ENCODE measurements at regions not wholly inside any gene's neighbourhood (a gene's known extent, or its start where the extent isn't known, plus 50 kb on each side); places are given as distances from the start of the nearest gene placed in this dataset.

GRCh38 chr5:173745557-173745956 lies 129.1 kb upstream of the BOD1 start:
- peaks cover 52% of the 10 kb centered on the region for H3K4me1 ChIP-seq (ENCODE audit: insufficient read depth, low read length)
- intact Hi-C loops (cut with micrococcal nuclease; ENCODE audit: unreplicated experiment), result no loop called here
- no peak overlapping the region for H2AFZ ChIP-seq (ENCODE audit: low read length)
- peak overlapping the region; percentile 14 to 44 (median 30); a peak in 5 of 6 replicates for H3K4me3 ChIP-seq (replicated peaks in 1 of 3; ENCODE audit: insufficient read depth in 1 of 3, low read depth in 2 of 3, low read length in 3 of 3)
- ChIA-PET POLR2A (interaction anchor here (1.1 kb wide), 1 partner anchor 18 kb away, joined by 7 read pairs; no protein-coding TSS in a partner anchor), CTCF (ENCODE audit: low intra/inter-chr PET ratio, low total read pairs) (no interaction called here)
- H3K4me2 ChIP-seq (ENCODE audit: low read depth, low read length), result peak overlapping the region; percentile 65
- H3K36me3 ChIP-seq (replicated peaks in 1 of 2; ENCODE audit: control insufficient read depth in 1 of 2, insufficient read depth in 2 of 2, low read length in 2 of 2), result no peaks in the 10 kb centered on the region
- ATAC-seq (no peak), FAIRE-seq (no peak), DNase-seq (ENCODE audit: low spot score) (no peak)
- peak overlapping the region; percentile 41 for H3K9ac ChIP-seq (ENCODE audit: insufficient read depth, low read depth, low read length)
- H3K27ac ChIP-seq (ENCODE audit: extremely low read length, insufficient read depth, low read length), result peak overlapping the region; percentile 7
- in situ Hi-C loops (cut with HindIII; ENCODE audit: extremely low pct_ligation_motif_present, low pct_unique_long_range_greater_than_20kb), result no loop called here
- H3K9me3 ChIP-seq (ENCODE audit: low read length), result no peaks in the 10 kb centered on the region
- BruUV-seq (replicated peaks), result TSS peak; percentile 76
- no peaks in the 10 kb centered on the region for H3K79me2 ChIP-seq (ENCODE audit: insufficient read depth, low read length)
- 62% methylated on average over 7 of the region's 7 CpGs for WGBS (ENCODE audit: low lambda C conversion rate)
- H4K20me1 ChIP-seq (ENCODE audit: insufficient read depth, low read length), result no peaks in the 10 kb centered on the region
- H3K27me3 ChIP-seq (ENCODE audit: control insufficient read depth in 1 of 2, insufficient read depth in 2 of 2, low read length in 2 of 2), result no peaks in the 10 kb centered on the region
- TF ChIP-seq KDM4B (CRISPR knock-in tag; IDR thresholded peaks at IDR 0.05), result no peak
- TF ChIP-seq NCOR1 (IDR thresholded peaks at IDR 0.05; ENCODE audit: borderline replicate concordance, low read length), result 0 out of 2 replicates have a peak, but pooled peaks have one; percentile 9
- no peak for TF ChIP-seq ERF (CRISPR knock-in tag; IDR thresholded peaks at IDR 0.05)
- TF ChIP-seq ZNF7 (CRISPR knock-in tag; IDR thresholded peaks at IDR 0.05), result no peak

DNA sequence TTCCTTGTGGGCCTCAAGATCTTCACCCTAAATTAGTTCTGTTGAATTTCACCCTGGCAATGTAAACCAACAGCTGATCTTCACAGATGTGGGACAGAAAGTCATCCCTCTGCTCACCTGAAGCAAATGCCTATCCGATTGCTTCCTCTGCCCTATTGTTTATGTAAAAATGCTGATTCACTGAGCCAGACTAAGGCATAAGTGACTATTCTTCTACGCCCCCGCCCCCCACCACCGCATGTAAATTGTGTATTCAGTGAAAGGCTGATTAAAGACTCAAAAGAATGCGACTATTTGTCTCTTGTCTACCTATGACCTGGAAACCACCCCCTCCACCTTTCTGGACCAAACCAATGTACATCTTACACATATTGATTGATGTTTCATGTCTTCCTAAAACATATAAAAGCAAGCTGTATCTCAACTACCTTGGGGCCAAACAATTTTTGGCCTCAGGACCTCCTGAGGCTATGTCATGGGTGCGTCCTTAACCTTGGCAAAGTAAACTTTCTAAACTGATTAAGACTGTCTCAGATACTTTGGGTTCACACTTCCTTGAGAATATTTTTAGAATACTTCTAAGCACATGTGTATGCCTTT lies 129.7 kb upstream of the BOD1 start:
- no TSS peak for BruUV-seq (replicated peaks)
- no peak overlapping the region; a peak in 2 of 6 replicates for H3K4me3 ChIP-seq (replicated peaks in 1 of 3; ENCODE audit: insufficient read depth in 1 of 3, low read depth in 2 of 3, low read length in 3 of 3)
- no peaks in the 10 kb centered on the region for H3K27me3 ChIP-seq (ENCODE audit: control insufficient read depth in 1 of 2, insufficient read depth in 2 of 2, low read length in 2 of 2)
- DNase-seq (ENCODE audit: low spot score) (peak; percentile 80), ATAC-seq (no peak), FAIRE-seq (peak; percentile 60)
- H3K4me1 ChIP-seq (ENCODE audit: insufficient read depth, low read length), result peaks cover 52% of the 10 kb centered on the region
- H2AFZ ChIP-seq (ENCODE audit: low read length), result no peak overlapping the region
- intact Hi-C loops (cut with micrococcal nuclease; ENCODE audit: unreplicated experiment), result no loop called here
- ChIA-PET CTCF (ENCODE audit: low intra/inter-chr PET ratio, low total read pairs) (no interaction called here), POLR2A (interaction anchor here (0.7 kb wide), 1 partner anchor 18 kb away, joined by 3 read pairs; no protein-coding TSS in a partner anchor)
- H3K36me3 ChIP-seq (replicated peaks in 1 of 2; ENCODE audit: control insufficient read depth in 1 of 2, insufficient read depth in 2 of 2, low read length in 2 of 2), result no peaks in the 10 kb centered on the region
- in situ Hi-C loops (cut with HindIII; ENCODE audit: extremely low pct_ligation_motif_present, low pct_unique_long_range_greater_than_20kb), result no loop called here
- no peaks in the 10 kb centered on the region for H4K20me1 ChIP-seq (ENCODE audit: insufficient read depth, low read length)
- H3K4me2 ChIP-seq (ENCODE audit: low read depth, low read length), result peak overlapping the region; percentile 65
- H3K27ac ChIP-seq (ENCODE audit: extremely low read length, insufficient read depth, low read length), result peak overlapping the region; percentile 7
- H3K9me3 ChIP-seq (ENCODE audit: low read length), result no peaks in the 10 kb centered on the region
- no peaks in the 10 kb centered on the region for H3K79me2 ChIP-seq (ENCODE audit: insufficient read depth, low read length)
- H3K9ac ChIP-seq (ENCODE audit: insufficient read depth, low read depth, low read length), result peak overlapping the region; percentile 41
- WGBS (ENCODE audit: low lambda C conversion rate), result 32% methylated on average over 6 of the region's 6 CpGs
- TF ChIP-seq, protein P1, sequence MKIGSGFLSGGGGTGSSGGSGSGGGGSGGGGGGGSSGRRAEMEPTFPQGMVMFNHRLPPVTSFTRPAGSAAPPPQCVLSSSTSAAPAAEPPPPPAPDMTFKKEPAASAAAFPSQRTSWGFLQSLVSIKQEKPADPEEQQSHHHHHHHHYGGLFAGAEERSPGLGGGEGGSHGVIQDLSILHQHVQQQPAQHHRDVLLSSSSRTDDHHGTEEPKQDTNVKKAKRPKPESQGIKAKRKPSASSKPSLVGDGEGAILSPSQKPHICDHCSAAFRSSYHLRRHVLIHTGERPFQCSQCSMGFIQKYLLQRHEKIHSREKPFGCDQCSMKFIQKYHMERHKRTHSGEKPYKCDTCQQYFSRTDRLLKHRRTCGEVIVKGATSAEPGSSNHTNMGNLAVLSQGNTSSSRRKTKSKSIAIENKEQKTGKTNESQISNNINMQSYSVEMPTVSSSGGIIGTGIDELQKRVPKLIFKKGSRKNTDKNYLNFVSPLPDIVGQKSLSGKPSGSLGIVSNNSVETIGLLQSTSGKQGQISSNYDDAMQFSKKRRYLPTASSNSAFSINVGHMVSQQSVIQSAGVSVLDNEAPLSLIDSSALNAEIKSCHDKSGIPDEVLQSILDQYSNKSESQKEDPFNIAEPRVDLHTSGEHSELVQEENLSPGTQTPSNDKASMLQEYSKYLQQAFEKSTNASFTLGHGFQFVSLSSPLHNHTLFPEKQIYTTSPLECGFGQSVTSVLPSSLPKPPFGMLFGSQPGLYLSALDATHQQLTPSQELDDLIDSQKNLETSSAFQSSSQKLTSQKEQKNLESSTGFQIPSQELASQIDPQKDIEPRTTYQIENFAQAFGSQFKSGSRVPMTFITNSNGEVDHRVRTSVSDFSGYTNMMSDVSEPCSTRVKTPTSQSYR (CRISPR knock-in tag; IDR thresholded peaks at IDR 0.05; ENCODE audit: borderline replicate concordance), result peak; percentile 45; the same call in 1 of the 2 replicates
- TF ChIP-seq TBX2 (CRISPR knock-in tag; IDR thresholded peaks at IDR 0.05; ENCODE audit: borderline replicate concordance) (no peak), ZBTB2 (CRISPR knock-in tag; IDR thresholded peaks at IDR 0.05; ENCODE audit: low read depth) (no peak), NCOA5 (CRISPR knock-in tag; IDR thresholded peaks at IDR 0.05) (no peak), MIER3 (CRISPR knock-in tag; IDR thresholded peaks at IDR 0.05; ENCODE audit: borderline replicate concordance) (no peak), CHD4 (IDR thresholded peaks at IDR 0.05; ENCODE audit: borderline replicate concordance, low read length) (no peak), NFRKB (IDR thresholded peaks at IDR 0.05) (no peak)

All from HepG2 (cell line).